ENCODE measurements at regions not wholly inside any gene's neighbourhood (a gene's known extent, or its start where the extent isn't known, plus 50 kb on each side); places are given as distances from the start of the nearest gene placed in this dataset.

DNA sequence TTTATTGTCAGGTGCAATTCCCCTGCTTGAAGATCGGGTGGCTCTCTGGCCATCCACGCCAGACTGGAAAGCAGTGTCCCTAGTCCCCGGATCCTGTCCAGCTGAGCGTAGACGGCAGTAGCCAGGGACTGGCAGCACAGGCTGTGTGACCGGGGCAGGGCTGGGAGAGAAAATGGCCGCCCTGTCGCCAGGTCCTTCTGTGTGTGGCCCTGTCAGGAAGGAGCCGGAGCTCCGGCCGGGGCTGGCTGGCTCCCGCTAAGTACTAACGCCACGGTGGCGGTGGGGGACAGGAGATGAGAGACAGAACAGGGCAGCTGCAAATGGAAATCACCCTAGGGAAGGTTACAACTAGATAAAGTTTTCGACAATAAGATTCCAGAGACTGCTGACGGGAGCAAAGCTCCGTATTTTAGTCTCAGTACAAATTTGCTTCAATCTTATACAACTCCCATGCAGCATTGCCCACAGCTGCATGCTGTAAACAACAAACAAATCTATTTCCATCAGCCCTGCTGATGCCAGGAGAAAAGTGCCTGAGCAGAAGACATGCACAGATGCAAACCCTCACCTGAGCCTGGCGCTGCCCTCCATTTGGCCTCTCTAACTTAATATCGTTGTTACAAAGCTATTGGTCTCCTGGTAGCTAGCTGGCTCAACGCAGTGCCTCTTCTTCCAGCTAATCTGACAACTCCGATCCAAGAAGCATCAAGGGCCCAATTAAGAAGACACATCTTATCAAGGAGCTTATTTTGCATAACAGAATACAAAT, 253.0 kb downstream of the TSHZ3 start:
- no peak for DNase-seq (ENCODE audit: low read depth in 4 of 4, low spot score in 3 of 4)

GRCh38 chr19:31095100-31095804, 254.0 kb downstream of the TSHZ3 start:
- no peak for DNase-seq (ENCODE audit: low read depth in 4 of 4, low spot score in 3 of 4)

DNA sequence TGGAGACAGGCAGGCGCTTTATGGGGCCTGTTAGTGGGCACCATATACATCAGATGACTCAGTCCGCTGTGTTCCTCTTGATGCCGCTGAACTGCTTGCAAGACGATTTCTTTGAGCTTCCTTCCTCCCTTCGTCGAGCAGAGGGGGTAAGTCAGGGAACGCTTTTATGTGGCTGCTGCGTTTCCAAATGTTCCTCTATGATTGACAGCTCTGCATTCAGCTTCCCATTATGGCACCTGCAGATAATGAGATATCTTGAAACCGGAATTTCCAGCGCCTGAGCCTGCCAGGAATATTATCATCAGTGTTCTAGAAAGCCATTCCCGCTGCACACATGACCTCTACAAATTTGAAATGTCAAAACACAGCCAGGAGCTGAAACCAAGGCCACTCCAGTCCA, 257.0 kb downstream of the TSHZ3 start:
- no peak for DNase-seq (ENCODE audit: low read depth in 4 of 4, low spot score in 3 of 4)

GRCh38 chr19:31089681-31090080, 259.6 kb downstream of the TSHZ3 start:
- no peak for DNase-seq (ENCODE audit: low read depth in 4 of 4, low spot score in 3 of 4)

- DNase-seq (ENCODE audit: low read depth in 4 of 4, low spot score in 3 of 4) = no peak
These were observed 264.1 kb downstream of the TSHZ3 start for GRCh38 chr19:31085125-31085524.

DNA sequence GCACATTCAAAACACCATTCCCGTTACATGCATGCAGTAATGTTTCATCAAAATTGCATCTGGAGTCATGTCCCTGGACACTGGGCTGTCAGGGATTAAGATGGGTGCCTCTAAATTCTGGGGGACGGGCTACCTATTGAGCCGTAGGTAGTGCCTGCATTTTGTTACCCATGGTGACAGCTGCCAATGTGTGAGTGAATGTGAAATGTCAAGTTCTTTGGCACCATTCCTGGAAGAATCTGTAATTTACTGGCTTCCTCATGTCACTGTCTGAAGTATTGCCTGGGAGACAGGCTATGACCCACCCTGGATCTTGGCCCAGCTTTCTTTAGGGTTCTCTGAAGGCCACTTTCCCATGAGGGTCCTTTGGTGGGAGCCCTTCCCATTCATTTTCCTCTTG, 266.1 kb downstream of the TSHZ3 start:
- no peak for DNase-seq (ENCODE audit: low read depth in 4 of 4, low spot score in 3 of 4)

- DNase-seq (ENCODE audit: low read depth in 4 of 4, low spot score in 3 of 4) = no peak
These were observed 274.0 kb downstream of the TSHZ3 start for GRCh38 chr19:31075146-31075655.

GRCh38 chr19:31074199-31075125, 274.8 kb downstream of the TSHZ3 start:
- no peak for DNase-seq (ENCODE audit: low read depth in 4 of 4, low spot score in 3 of 4)

DNA sequence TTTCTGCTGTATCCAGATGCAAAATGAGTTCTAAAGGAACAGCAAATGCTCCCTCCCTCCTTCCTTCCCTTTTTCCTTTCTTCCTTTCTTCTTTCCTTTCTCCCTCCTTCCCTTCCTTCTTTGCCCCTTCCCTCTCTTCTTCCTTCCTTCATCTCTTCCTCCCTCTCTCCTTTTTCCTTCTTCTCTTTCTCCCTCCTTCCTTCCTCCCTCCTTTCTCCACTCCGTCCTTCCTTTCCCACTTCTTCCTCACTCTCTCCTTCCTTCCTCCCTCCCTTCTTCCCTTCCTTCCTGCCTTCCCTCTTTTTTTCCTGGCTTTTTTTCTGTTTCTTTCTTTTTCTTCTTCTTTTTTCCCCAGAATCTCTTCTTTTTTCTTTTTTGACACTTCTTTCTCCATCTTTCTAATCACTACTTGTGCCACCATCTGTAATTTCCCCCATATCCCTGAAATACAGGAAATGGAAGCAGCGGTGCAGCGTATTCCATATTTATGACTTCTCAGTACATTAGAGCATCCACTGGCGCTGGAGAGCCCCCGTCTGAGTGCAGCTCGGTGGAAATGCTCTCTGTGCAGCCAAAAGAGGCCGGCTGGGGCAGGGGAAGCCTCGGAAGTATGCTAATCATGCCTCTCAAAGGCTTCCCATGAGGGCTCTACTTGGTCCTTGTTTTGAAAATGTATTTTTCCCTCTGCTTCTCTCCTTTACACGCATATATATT, 275.6 kb downstream of the TSHZ3 start:
- DNase-seq (ENCODE audit: low read depth in 4 of 4, low spot score in 3 of 4) = no peak

- no peak for DNase-seq (ENCODE audit: low read depth in 4 of 4, low spot score in 3 of 4)
These were observed 276.8 kb downstream of the TSHZ3 start for GRCh38 chr19:31072451-31072850.

GRCh38 chr19:31071136-31071855, 277.9 kb downstream of the TSHZ3 start:
- no peak for DNase-seq (ENCODE audit: low read depth in 4 of 4, low spot score in 3 of 4)

DNA sequence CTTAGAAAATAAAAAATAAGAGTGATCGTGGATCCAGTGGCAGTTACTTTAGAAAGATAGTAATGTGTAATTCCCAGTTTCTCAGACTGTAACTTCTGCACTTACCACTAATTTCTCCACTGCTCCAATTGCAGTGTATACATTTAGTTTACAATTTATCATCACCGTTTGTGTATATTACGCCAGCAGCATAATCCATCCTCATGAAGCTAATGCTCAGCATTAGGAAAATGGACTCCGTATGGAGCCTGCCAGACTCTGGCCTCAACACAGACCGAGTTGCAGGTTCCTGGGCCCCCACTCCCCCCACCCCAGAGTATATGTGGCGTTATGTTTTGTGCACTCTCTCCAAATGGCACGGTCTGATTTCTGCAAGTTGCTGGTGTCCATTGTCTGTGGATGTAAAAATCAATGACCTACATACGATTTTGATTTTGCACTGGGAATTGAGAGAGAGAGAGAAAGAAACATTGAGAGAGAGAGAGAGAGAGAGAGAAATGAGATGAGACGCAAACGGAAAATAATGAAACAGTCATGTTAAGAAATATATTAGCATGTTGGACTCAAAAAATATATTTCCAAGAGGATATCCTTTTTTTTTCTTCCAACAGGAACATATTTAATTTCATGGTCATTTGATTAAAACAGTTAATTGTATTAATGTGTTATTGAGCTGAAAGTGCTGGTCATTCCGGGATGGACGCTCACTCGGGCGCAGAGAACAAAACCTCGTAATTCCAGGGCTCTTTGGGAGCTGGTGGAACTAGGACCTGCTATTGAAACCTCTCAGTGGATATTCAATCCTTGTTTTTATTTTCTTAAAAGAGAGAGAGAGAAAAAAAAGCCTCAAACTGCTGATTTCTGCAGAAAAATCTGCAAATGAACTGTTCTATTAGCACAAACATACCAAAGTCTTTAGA, 278.8 kb downstream of the TSHZ3 start:
- no peak for DNase-seq (ENCODE audit: low read depth in 4 of 4, low spot score in 3 of 4)

DNA sequence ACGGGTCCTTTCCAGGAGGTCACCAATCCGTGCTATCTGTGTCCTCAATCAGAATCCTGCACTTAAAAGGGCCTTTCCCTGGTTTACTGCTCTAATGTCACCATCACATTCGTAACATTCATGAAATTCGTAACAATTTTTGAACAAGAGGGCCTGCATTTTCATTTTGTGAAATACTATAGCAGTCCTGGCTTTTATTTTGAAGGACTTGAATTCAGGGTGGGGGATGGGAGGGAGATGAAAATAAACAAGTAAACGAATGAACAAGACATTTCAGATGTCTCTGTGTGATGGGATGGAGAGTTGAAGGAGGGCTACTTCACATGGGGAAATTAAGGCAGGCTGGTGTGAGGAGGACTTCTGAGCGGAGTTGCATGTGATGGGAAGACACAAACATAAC, 281.0 kb downstream of the TSHZ3 start:
- DNase-seq (ENCODE audit: low read depth in 4 of 4, low spot score in 3 of 4) = no peak

GRCh38 chr19:31066385-31066784, 282.9 kb downstream of the TSHZ3 start:
- DNase-seq (ENCODE audit: low read depth in 4 of 4, low spot score in 3 of 4) = no peak

- DNase-seq (ENCODE audit: low read depth in 4 of 4, low spot score in 3 of 4) = no peak
These were observed 284.7 kb downstream of the TSHZ3 start for GRCh38 chr19:31064491-31064890.

DNA sequence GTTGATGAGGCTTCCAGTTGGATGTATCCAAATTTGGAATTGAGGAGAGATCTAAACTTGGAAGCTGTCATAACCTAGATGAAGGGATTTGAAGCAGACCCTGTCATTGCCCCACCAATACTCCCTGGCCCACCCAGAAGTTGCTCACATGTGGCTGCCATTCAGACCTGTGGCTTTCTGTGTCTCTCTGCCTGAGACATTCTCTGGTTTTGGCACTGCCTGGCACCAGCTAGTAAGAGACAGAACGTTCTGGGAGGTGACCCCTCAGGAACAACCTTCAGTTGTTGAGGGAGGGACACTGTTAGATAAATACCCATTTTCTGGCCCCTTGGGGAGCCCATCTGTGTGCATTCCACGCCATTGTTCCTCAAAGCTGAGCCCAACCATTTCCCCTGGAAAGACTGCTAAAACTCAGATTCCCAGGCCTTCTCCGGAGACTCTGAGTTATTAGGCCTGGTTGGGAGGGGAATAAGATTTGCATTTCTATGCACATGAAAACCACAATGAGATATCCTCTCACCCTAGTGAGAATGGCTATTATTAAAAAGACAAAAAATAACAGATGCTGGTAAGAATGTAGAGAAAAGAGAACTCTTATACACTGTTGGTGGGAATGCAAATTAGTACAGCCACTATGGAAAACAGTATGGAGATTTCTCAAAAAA, 290.4 kb downstream of the TSHZ3 start:
- no peak for DNase-seq (ENCODE audit: low read depth in 4 of 4, low spot score in 3 of 4)

- no peak for DNase-seq (ENCODE audit: low read depth in 4 of 4, low spot score in 3 of 4)
These were observed 291.8 kb downstream of the TSHZ3 start for GRCh38 chr19:31057476-31057875.

DNA sequence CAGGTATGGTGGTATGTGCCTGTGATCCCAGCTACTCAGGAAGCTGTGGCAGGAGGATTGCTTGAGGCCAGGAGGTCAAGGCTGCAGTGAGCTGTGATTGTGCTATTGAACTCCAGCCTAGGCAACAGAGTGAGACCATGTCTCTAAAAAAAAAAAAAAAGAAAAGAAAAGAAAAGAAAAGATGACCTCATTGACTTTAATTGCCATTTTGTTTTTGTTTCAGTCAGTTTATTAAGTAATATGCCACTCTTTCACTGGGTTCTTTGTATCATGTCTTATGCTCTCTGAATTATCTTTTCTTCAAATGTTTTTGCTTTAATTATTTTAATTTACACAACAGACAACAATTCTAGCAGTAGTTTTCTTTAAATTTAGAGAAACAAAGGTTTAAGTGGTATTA, 293.8 kb downstream of the TSHZ3 start:
- DNase-seq (ENCODE audit: low read depth in 4 of 4, low spot score in 3 of 4) = no peak

All from left renal pelvis (tissue), 4 donors.